Gastroesophageal sphincter (tissue), 4 donors: ENCODE measurements at regions not wholly inside any gene's neighbourhood (a gene's known extent, or its start where the extent isn't known, plus 50 kb on each side); places are given as distances from the start of the nearest gene placed in this dataset.

Source experiments
- ATAC-seq: fragments of 150-250 bp; one replicate; pipeline ENCODE4 v1.9.1; 2016; ENCODE audit warnings: mild to moderate bottlenecking, moderate library complexity
- H3K27ac ChIP-seq, 4 donors: fragments of 200-600 bp; sonication (generic) in 3 of 4; 1 replicate in 3 of 4; 2 replicates in 1 of 4; pipeline ENCODE4 v1.5.1; 2016 to 2019
- H3K27me3 ChIP-seq: fragments of 200-600 bp; sonication (generic); one replicate; pipeline ENCODE4 v1.5.1; 2019
- H3K36me3 ChIP-seq, 2 donors: fragments of 200-600 bp; sonication (generic); one replicate each; pipeline ENCODE4 v1.5.1; 2019; ENCODE audit warnings: control low read depth in 1 of 2
- H3K4me1 ChIP-seq, 3 donors: fragments of 200-600 bp; sonication (generic); 1 replicate in 2 of 3; 2 replicates in 1 of 3; pipeline ENCODE4 v1.5.1; 2016 to 2019; ENCODE audit warnings: control low read depth in 2 of 3
- H3K4me3 ChIP-seq, 2 donors: fragments of 200-600 bp; sonication (generic); one replicate each; pipeline ENCODE4 v1.5.1; 2019; ENCODE audit warnings: mild to moderate bottlenecking in 1 of 2, moderate library complexity in 1 of 2
- H3K9me3 ChIP-seq, 3 donors: fragments of 200-600 bp; sonication (generic); one replicate each; pipeline ENCODE4 v1.5.1; 2017 to 2019; ENCODE audit warnings: control low read depth in 2 of 3
- EP300 ChIP-seq: sonication (generic); formaldehyde crosslinking; IDR thresholded peaks from one replicate; pipeline ENCODE4 v1.6.1; 2017; ENCODE audit warnings: antibody characterized with exemption, mild to moderate bottlenecking
- POLR2A ChIP-seq, 2 donors: fragments of 450-650 bp; IDR thresholded peaks; one replicate each; pipeline ENCODE4 v1.6.1; 2017; ENCODE audit warnings: antibody characterized with exemption in 2 of 2, mild to moderate bottlenecking in 2 of 2, moderate library complexity in 1 of 2
- POLR2AphosphoS5 ChIP-seq: sonication (generic); formaldehyde crosslinking; IDR thresholded peaks from one replicate; pipeline ENCODE4 v1.6.1; 2017; ENCODE audit warnings: antibody characterized with exemption
- WGBS, 2 donors: methylation state at CpG; one replicate each; pipeline ENCODE4 v1.1.5; 2018; ENCODE audit warnings: low coverage in 1 of 2; 5-methylcytosine and 5-hydroxymethylcytosine counted together
- TF ChIP-seq, protein P1 (sequence below), 4 experiments: fragments of 200-600 bp in 2 of 4; fragments of 450-650 bp in 2 of 4; sonication (generic) in 1 of 4; IDR thresholded peaks; one replicate each; pipeline ENCODE4 v1.5.1; 2017 to 2019; ENCODE audit warnings: antibody characterized with exemption in 4 of 4, mild to moderate bottlenecking in 2 of 4, moderate library complexity in 2 of 4

DNA sequence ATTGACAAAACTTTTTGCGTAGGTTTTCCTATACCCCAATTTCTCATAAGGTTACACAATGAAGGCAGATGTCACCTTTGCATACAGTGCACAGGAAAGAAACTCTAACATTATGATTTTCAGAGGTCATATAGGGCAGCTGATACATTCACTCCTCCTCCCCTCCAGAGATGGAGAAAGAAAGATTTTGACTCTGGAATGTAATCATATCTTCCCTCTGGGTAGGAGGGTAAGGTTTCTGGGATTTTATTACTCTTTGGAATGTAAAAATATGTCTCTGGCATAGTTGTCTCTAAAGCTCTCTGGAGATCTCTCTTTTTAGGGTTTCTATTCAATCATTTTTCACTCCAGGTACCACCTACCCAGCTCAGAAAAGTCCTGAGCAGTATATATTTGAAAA is 398.3 kb downstream of the GPD2 start:
- 91 to 100% methylated on average over 1 of the region's 1 CpG for WGBS, 2 donors
- no peak for ATAC-seq
- Histone ChIP-seq H3K27me3 (no peaks in the 10 kb centered on the region), H3K27ac (no peak overlapping the region), H3K36me3 (no peaks in the 10 kb centered on the region), H3K4me3 (no peak overlapping the region), H3K9me3 (no peaks in the 10 kb centered on the region), H3K4me1 (no peaks in the 10 kb centered on the region)
- TF ChIP-seq, protein P1, sequence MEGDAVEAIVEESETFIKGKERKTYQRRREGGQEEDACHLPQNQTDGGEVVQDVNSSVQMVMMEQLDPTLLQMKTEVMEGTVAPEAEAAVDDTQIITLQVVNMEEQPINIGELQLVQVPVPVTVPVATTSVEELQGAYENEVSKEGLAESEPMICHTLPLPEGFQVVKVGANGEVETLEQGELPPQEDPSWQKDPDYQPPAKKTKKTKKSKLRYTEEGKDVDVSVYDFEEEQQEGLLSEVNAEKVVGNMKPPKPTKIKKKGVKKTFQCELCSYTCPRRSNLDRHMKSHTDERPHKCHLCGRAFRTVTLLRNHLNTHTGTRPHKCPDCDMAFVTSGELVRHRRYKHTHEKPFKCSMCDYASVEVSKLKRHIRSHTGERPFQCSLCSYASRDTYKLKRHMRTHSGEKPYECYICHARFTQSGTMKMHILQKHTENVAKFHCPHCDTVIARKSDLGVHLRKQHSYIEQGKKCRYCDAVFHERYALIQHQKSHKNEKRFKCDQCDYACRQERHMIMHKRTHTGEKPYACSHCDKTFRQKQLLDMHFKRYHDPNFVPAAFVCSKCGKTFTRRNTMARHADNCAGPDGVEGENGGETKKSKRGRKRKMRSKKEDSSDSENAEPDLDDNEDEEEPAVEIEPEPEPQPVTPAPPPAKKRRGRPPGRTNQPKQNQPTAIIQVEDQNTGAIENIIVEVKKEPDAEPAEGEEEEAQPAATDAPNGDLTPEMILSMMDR (IDR thresholded peaks at IDR 0.05) = no peak
- TF ChIP-seq EP300 = no peak
- no peak for TF ChIP-seq POLR2A (IDR thresholded peaks at IDR 0.05)
- no peak for TF ChIP-seq POLR2AphosphoS5

GRCh38 chr2:156837635-156838370 is 401.6 kb downstream of the GPD2 start:
- no peak overlapping the region for H3K4me3 ChIP-seq
- no peaks in the 10 kb centered on the region for H3K9me3 ChIP-seq
- H3K27ac ChIP-seq = no peak overlapping the region
- H3K27me3 ChIP-seq = no peaks in the 10 kb centered on the region
- TF ChIP-seq POLR2A (IDR thresholded peaks at IDR 0.05) = no peak
- TF ChIP-seq, protein P1 (IDR thresholded peaks at IDR 0.05) = no peak
- no peak for ATAC-seq
- H3K36me3 ChIP-seq = no peaks in the 10 kb centered on the region
- H3K4me1 ChIP-seq = no peaks in the 10 kb centered on the region
- 69 to 80% methylated on average over 6 of the region's 6 CpGs for WGBS, 2 donors

GRCh38 chr2:156841321-156841720 is 405.1 kb downstream of the GPD2 start:
- 88 to 91% methylated on average over 3 of the region's 3 CpGs for WGBS, 2 donors
- TF ChIP-seq EP300 = no peak
- TF ChIP-seq POLR2A (IDR thresholded peaks at IDR 0.05) = no peak
- no peak for TF ChIP-seq POLR2AphosphoS5
- TF ChIP-seq, protein P1 (IDR thresholded peaks at IDR 0.05) = no peak
- ATAC-seq = no peak

GRCh38 chr2:156845806-156846558 is 409.8 kb downstream of the GPD2 start:
- Histone ChIP-seq H3K4me1 (no peaks in the 10 kb centered on the region), H3K4me3 (no peak overlapping the region), H3K27ac (no peak overlapping the region), H3K36me3 (no peaks in the 10 kb centered on the region), H3K27me3 (no peaks in the 10 kb centered on the region), H3K9me3 (no peaks in the 10 kb centered on the region)
- WGBS, 2 donors = 50 to 68% methylated on average over 4 of the region's 4 CpGs
- no peak for ATAC-seq
- no peak for TF ChIP-seq POLR2AphosphoS5
- no peak for TF ChIP-seq EP300
- TF ChIP-seq, protein P1 (IDR thresholded peaks at IDR 0.05) = no peak
- TF ChIP-seq POLR2A (IDR thresholded peaks at IDR 0.05) = no peak

More at GRCh38 chr2:156841321-156841720, 405.1 kb downstream of the GPD2 start:
- Histone ChIP-seq H3K27ac (no peak overlapping the region), H3K27me3 (no peaks in the 10 kb centered on the region), H3K4me3 (no peak overlapping the region), H3K4me1 (no peaks in the 10 kb centered on the region), H3K36me3 (no peaks in the 10 kb centered on the region), H3K9me3 (no peaks in the 10 kb centered on the region)

DNA sequence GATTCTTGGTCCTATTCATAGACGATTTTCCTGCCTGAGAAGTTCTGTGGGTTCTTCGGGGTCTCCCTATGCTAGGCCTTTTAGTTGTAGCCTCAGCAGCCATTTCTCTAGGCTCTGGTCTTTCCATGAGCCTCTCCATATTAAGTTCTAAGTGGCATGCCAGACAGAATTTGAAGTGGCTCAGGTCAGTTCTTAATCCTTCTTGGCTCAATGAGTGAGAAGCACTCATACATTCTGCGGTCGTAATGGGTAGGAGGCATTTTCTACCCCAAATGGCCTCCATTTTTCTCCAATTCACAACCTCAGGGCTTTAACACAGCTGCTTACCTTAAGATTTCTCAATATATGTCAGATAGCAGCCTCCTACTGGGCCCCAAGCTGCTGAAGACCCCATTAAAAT is 405.3 kb upstream of the GALNT5 start:
- no peak for ATAC-seq
- no peaks in the 10 kb centered on the region for H3K4me1 ChIP-seq
- H3K9me3 ChIP-seq = no peaks in the 10 kb centered on the region
- no peaks in the 10 kb centered on the region for H3K36me3 ChIP-seq
- H3K27me3 ChIP-seq = no peaks in the 10 kb centered on the region
- 80 to 94% methylated on average over 4 of the region's 4 CpGs for WGBS, 2 donors
- H3K4me3 ChIP-seq = no peak overlapping the region
- TF ChIP-seq POLR2AphosphoS5 (no peak), POLR2A (IDR thresholded peaks at IDR 0.05) (no peak), EP300 (no peak)
- TF ChIP-seq, protein P1 (IDR thresholded peaks at IDR 0.05) = no peak
- H3K27ac ChIP-seq = no peak overlapping the region
